ENCODE measurements at regions not wholly inside any gene's neighbourhood (a gene's known extent, or its start where the extent isn't known, plus 50 kb on each side); places are given as distances from the start of the nearest gene placed in this dataset.
A peak's percentile ranks its signal among the peaks of the same experiment; 100 is the strongest.

GRCh38 chr6:169026175-169026574 lies 227.5 kb downstream of the THBS2 start:
- no peaks in the 10 kb centered on the region for H3K27me3 ChIP-seq
- no peaks in the 10 kb centered on the region for H3K9me3 ChIP-seq
- no peak overlapping the region for H3K4me3 ChIP-seq
- TF ChIP-seq CTCF (IDR thresholded peaks at IDR 0.05), result no peak
- ATAC-seq (no peak), DNase-seq (no peak)
- H3K27ac ChIP-seq, result no peak overlapping the region
- intact Hi-C loops (cut with DNase I), result no loop called here
- H3K36me3 ChIP-seq, result no peaks in the 10 kb centered on the region
- H3K4me1 ChIP-seq, result no peaks in the 10 kb centered on the region

GRCh38 chr6:169024047-169024660 lies 229.5 kb downstream of the THBS2 start:
- H3K4me1 ChIP-seq, result no peaks in the 10 kb centered on the region
- ATAC-seq, result peak; percentile 35
- H3K4me3 ChIP-seq, result no peak overlapping the region
- no peaks in the 10 kb centered on the region for H3K36me3 ChIP-seq
- TF ChIP-seq CTCF (IDR thresholded peaks at IDR 0.05), result no peak
- no peaks in the 10 kb centered on the region for H3K9me3 ChIP-seq
- intact Hi-C loops (cut with DNase I), result no loop called here
- H3K27me3 ChIP-seq, result no peaks in the 10 kb centered on the region
- DNase-seq, result peak; percentile 54
- no peak overlapping the region for H3K27ac ChIP-seq

- intact Hi-C loops (cut with DNase I), result no loop called here
- ATAC-seq (no peak), DNase-seq (no peak)
- Histone ChIP-seq H3K9me3 (no peaks in the 10 kb centered on the region), H3K36me3 (no peaks in the 10 kb centered on the region), H3K4me3 (no peak overlapping the region), H3K27me3 (no peaks in the 10 kb centered on the region), H3K27ac (no peak overlapping the region), H3K4me1 (no peaks in the 10 kb centered on the region)
- no peak for TF ChIP-seq CTCF (IDR thresholded peaks at IDR 0.05)
Measured at GRCh38 chr6:169023161-169023874, 230.3 kb downstream of the THBS2 start.

- DNase-seq (peak; percentile 36), ATAC-seq (no peak)
- Histone ChIP-seq H3K27ac (no peak overlapping the region), H3K4me3 (no peak overlapping the region), H3K27me3 (no peaks in the 10 kb centered on the region), H3K9me3 (no peaks in the 10 kb centered on the region), H3K4me1 (no peaks in the 10 kb centered on the region), H3K36me3 (no peaks in the 10 kb centered on the region)
- TF ChIP-seq CTCF (IDR thresholded peaks at IDR 0.05), result no peak
- intact Hi-C loops (cut with DNase I), result no loop called here
Measured at GRCh38 chr6:169022079-169022478, 231.6 kb downstream of the THBS2 start.

GRCh38 chr6:169020821-169021220 lies 232.8 kb downstream of the THBS2 start:
- no peaks in the 10 kb centered on the region for H3K9me3 ChIP-seq
- DNase-seq, result no peak
- intact Hi-C loops (cut with DNase I), result no loop called here
- no peak for TF ChIP-seq CTCF (IDR thresholded peaks at IDR 0.05)
- no peaks in the 10 kb centered on the region for H3K36me3 ChIP-seq
- H3K27ac ChIP-seq, result no peak overlapping the region
- ATAC-seq, result no peak
- no peaks in the 10 kb centered on the region for H3K4me1 ChIP-seq
- no peaks in the 10 kb centered on the region for H3K27me3 ChIP-seq
- no peak overlapping the region for H3K4me3 ChIP-seq
